SIG-M5 treated with dmso at 0.1 percent for 504 hours (cell line): ENCODE measurements at regions not wholly inside any gene's neighbourhood (a gene's known extent, or its start where the extent isn't known, plus 50 kb on each side); places are given as distances from the start of the nearest gene placed in this dataset.
"Not testable (repeated sequence)": the region's sequence is repeated elsewhere in the genome, so short reads cannot be mapped to it uniquely, and the experiment has no call there.

Source experiments
- DNase-seq: peaks from one replicate; lab custom pipeline; 2025; ENCODE audit not compliant: unreplicated experiment; lab: John Stamatoyannopoulos, UW

GRCh38 chr7:6882321-6882721, 56.2 kb upstream of the CCZ1B start:
- not testable (repeated sequence) for DNase-seq

GRCh38 chr7:6883756-6884155, 57.7 kb upstream of the CCZ1B start:
- not testable (repeated sequence) for DNase-seq

- DNase-seq, result no peak
Observed at GRCh38 chr7:6886198-6886597, 60.1 kb upstream of the CCZ1B start.

- DNase-seq, result not testable (repeated sequence)
Observed at GRCh38 chr7:6888267-6889045, 62.4 kb upstream of the CCZ1B start.

- no peak for DNase-seq
Observed at GRCh38 chr7:6889252-6889812, 63.3 kb upstream of the CCZ1B start.

GRCh38 chr7:6902097-6902518, 76.0 kb upstream of the CCZ1B start:
- not testable (repeated sequence) for DNase-seq

GRCh38 chr7:6903289-6903688, 77.2 kb upstream of the CCZ1B start:
- not testable (repeated sequence) for DNase-seq

GRCh38 chr7:6903792-6904191, 77.7 kb upstream of the CCZ1B start:
- DNase-seq, result not testable (repeated sequence)

- DNase-seq, result no peak
Observed at GRCh38 chr7:6917258-6917657, 91.2 kb upstream of the CCZ1B start.

- not testable (repeated sequence) for DNase-seq
Observed at GRCh38 chr7:6919169-6919568, 93.1 kb upstream of the CCZ1B start.

GRCh38 chr7:6924523-6924922, 98.4 kb upstream of the CCZ1B start:
- DNase-seq, result not testable (repeated sequence)

GRCh38 chr7:6926193-6927174, 100.4 kb upstream of the CCZ1B start:
- DNase-seq, result not testable (repeated sequence)

GRCh38 chr7:6927643-6928042, 101.6 kb upstream of the CCZ1B start:
- DNase-seq, result not testable (repeated sequence)

- not testable (repeated sequence) for DNase-seq
Observed at GRCh38 chr7:6929588-6929987, 103.5 kb upstream of the CCZ1B start.

GRCh38 chr7:6930081-6930635, 104.1 kb upstream of the CCZ1B start:
- not testable (repeated sequence) for DNase-seq

GRCh38 chr7:6930787-6931186, 104.7 kb upstream of the CCZ1B start:
- DNase-seq, result not testable (repeated sequence)

GRCh38 chr7:6931456-6931855, 105.4 kb upstream of the CCZ1B start:
- DNase-seq, result not testable (repeated sequence)

GRCh38 chr7:6933954-6934632, 108.0 kb upstream of the CCZ1B start:
- DNase-seq, result not testable (repeated sequence)

- no peak for DNase-seq
Observed at GRCh38 chr7:6934981-6935380, 108.9 kb upstream of the CCZ1B start.

GRCh38 chr7:6936626-6937025, 110.6 kb upstream of the CCZ1B start:
- DNase-seq, result not testable (repeated sequence)
